Fibroblast of lung (primary cell): ENCODE measurements at regions not wholly inside any gene's neighbourhood (a gene's known extent, or its start where the extent isn't known, plus 50 kb on each side); places are given as distances from the start of the nearest gene placed in this dataset.
A peak's percentile ranks its signal among the peaks of the same experiment; 100 is the strongest.

Source experiments
- EZH2 ChIP-seq: IDR thresholded peaks from 2 replicates; pipeline ENCODE4 v1.5.1; 2012; ENCODE audit warnings: low read length, control low read depth, mild to moderate bottlenecking; ENCODE audit errors: missing control alignments
- TF ChIP-seq, protein P1 (sequence below), 2 donors: IDR thresholded peaks in 1 of 2; conservative IDR thresholded peaks in 1 of 2; 1 replicate in 1 of 2; 2 replicates in 1 of 2; pipeline ENCODE4 v1.5.1; 2011 to 2012; ENCODE audit warnings: low read length in 2 of 2, control low read depth in 1 of 2, inconsistent platforms in 1 of 2, low read depth in 1 of 2, mild to moderate bottlenecking in 1 of 2

GRCh38 chr2:118554616-118555015, 292.8 kb downstream of the EN1 start:
- TF ChIP-seq, protein P1, sequence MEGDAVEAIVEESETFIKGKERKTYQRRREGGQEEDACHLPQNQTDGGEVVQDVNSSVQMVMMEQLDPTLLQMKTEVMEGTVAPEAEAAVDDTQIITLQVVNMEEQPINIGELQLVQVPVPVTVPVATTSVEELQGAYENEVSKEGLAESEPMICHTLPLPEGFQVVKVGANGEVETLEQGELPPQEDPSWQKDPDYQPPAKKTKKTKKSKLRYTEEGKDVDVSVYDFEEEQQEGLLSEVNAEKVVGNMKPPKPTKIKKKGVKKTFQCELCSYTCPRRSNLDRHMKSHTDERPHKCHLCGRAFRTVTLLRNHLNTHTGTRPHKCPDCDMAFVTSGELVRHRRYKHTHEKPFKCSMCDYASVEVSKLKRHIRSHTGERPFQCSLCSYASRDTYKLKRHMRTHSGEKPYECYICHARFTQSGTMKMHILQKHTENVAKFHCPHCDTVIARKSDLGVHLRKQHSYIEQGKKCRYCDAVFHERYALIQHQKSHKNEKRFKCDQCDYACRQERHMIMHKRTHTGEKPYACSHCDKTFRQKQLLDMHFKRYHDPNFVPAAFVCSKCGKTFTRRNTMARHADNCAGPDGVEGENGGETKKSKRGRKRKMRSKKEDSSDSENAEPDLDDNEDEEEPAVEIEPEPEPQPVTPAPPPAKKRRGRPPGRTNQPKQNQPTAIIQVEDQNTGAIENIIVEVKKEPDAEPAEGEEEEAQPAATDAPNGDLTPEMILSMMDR (conservative IDR thresholded peaks at IDR 0.05 in 1 of 2, IDR thresholded peaks at IDR 0.05 in 1 of 2; ENCODE audit: low read depth in 1 of 2, low read length in 2 of 2), result peak in 1 of 2 donors; percentile 13
- no peak for TF ChIP-seq EZH2
